Trophoblast cell (in vitro differentiated cells and primary cell): ENCODE measurements at regions not wholly inside any gene's neighbourhood (a gene's known extent, or its start where the extent isn't known, plus 50 kb on each side); places are given as distances from the start of the nearest gene placed in this dataset.

ENCODE experiments used
- DNase-seq, 2 donors: peaks; one replicate each; pipeline ENCODE4 v3.0.0-alpha.2; 2016
- H2AFZ ChIP-seq: 2 replicates; pipeline ENCODE4 v1.6.1; 2013; ENCODE audit warnings: low read length, moderate library complexity, mild to moderate bottlenecking; ENCODE audit not compliant: insufficient read depth, poor library complexity
- H2AK5ac ChIP-seq: 2 replicates; pipeline ENCODE4 v1.6.1; 2013; ENCODE audit warnings: mild to moderate bottlenecking, low read length
- H2BK120ac ChIP-seq: 2 replicates; pipeline ENCODE4 v1.6.1; 2013; ENCODE audit warnings: low read length, mild to moderate bottlenecking, moderate library complexity; ENCODE audit not compliant: insufficient read depth, poor library complexity
- H2BK12ac ChIP-seq: 2 replicates; pipeline ENCODE4 v1.6.1; 2013; ENCODE audit warnings: mild to moderate bottlenecking, low read length, moderate library complexity
- H2BK5ac ChIP-seq: 2 replicates; pipeline ENCODE4 v1.6.1; 2013; ENCODE audit warnings: low read length, low read depth, moderate library complexity, mild to moderate bottlenecking; ENCODE audit not compliant: poor library complexity
- H3K14ac ChIP-seq: 2 replicates; pipeline ENCODE4 v1.6.1; 2013; ENCODE audit warnings: mild to moderate bottlenecking, low read length
- H3K18ac ChIP-seq: 2 replicates; pipeline ENCODE4 v1.6.1; 2013; ENCODE audit warnings: mild to moderate bottlenecking, low read length
- H3K23ac ChIP-seq: 2 replicates; pipeline ENCODE4 v1.6.1; 2013; ENCODE audit warnings: low read length
- H3K27ac ChIP-seq: 2 replicates; pipeline ENCODE4 v1.5.1; 2013; ENCODE audit warnings: low read depth, mild to moderate bottlenecking, inconsistent platforms, low read length, moderate library complexity
- H3K27me3 ChIP-seq: 2 replicates; pipeline ENCODE4 v1.6.1; 2013; ENCODE audit warnings: inconsistent platforms, mild to moderate bottlenecking, low read length, moderate library complexity; ENCODE audit not compliant: insufficient read depth
- H3K36me3 ChIP-seq, 2 experiments: 1 replicate in 1 of 2; 2 replicates in 1 of 2; pipeline ENCODE4 v1.6.1; 2013; ENCODE audit warnings: low read length in 2 of 2, mild to moderate bottlenecking in 2 of 2, moderate library complexity in 1 of 2; ENCODE audit not compliant: insufficient read depth in 2 of 2, control insufficient read depth in 1 of 2
- H3K4ac ChIP-seq: 2 replicates; pipeline ENCODE4 v1.6.1; 2013; ENCODE audit warnings: low read depth, mild to moderate bottlenecking, low read length, moderate library complexity
- H3K4me1 ChIP-seq, 2 experiments: 1 replicate in 1 of 2; 2 replicates in 1 of 2; pipeline ENCODE4 v1.6.1; 2013; ENCODE audit warnings: low read length in 2 of 2, mild to moderate bottlenecking in 2 of 2, moderate library complexity in 1 of 2; ENCODE audit not compliant: insufficient read depth in 2 of 2, control insufficient read depth in 1 of 2
- H3K4me2 ChIP-seq: 2 replicates; pipeline ENCODE4 v1.6.1; 2013; ENCODE audit warnings: inconsistent platforms, mild to moderate bottlenecking, low read length, moderate library complexity
- H3K4me3 ChIP-seq: 2 replicates; pipeline ENCODE4 v1.5.1; 2013; ENCODE audit warnings: mild to moderate bottlenecking, low read depth, low read length, inconsistent platforms
- H3K79me1 ChIP-seq: one replicate; pipeline ENCODE4 v1.6.1; 2013; ENCODE audit warnings: low read length
- H3K79me2 ChIP-seq: 2 replicates; pipeline ENCODE4 v1.6.1; 2013; ENCODE audit warnings: low read length, mild to moderate bottlenecking; ENCODE audit not compliant: control insufficient read depth, insufficient read depth, poor library complexity
- H3K9ac ChIP-seq: 2 replicates; pipeline ENCODE4 v1.6.1; 2013; ENCODE audit warnings: mild to moderate bottlenecking, low read length
- H3K9me3 ChIP-seq: 2 replicates; pipeline ENCODE4 v1.6.1; 2013; ENCODE audit warnings: low read depth, mild to moderate bottlenecking, control low read depth, inconsistent platforms, low read length; ENCODE audit not compliant: insufficient read depth
- H4K12ac ChIP-seq: 2 replicates; pipeline ENCODE4 v1.6.1; 2013; ENCODE audit warnings: low read depth, mild to moderate bottlenecking, low read length, moderate library complexity
- H4K8ac ChIP-seq: 2 replicates; pipeline ENCODE4 v1.6.1; 2013; ENCODE audit warnings: low read depth, mild to moderate bottlenecking, low read length, moderate library complexity
- H4K91ac ChIP-seq: one replicate; pipeline ENCODE4 v1.6.1; 2013; ENCODE audit warnings: low read depth, mild to moderate bottlenecking, low read length, moderate library complexity
- WGBS: extraction: QIAGEN DNeasy Blood & Tissue Kit; methylation state at CpG from one replicate; pipeline ENCODE4 v1.1.7; 2013; ENCODE audit warnings: missing lambda C conversion rate; ENCODE audit not compliant: insufficient read length, insufficient coverage; ENCODE audit errors: extremely low coverage; 5-methylcytosine and 5-hydroxymethylcytosine counted together

DNA sequence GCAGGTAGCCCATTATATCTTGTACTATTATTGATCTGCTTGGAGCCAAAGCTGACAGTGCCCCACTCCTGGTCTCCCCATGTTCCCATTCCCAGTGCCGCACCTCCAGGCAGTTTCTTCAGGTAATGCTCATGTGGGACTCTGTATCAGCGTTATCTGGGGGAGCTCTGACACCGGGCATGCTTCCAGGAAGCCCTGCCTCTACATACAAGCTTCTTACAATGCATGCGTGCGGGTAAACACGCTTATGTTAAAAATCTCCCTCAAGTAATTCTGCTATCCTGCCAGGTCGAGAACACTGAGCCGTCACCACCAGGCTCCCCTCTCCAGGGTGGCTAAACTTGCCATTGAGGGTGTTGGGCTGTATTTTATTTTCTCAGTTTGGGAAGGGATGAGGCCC lies 61.6 kb upstream of the LBX1 start:
- H3K4me1 ChIP-seq, result peaks cover 5 to 11% of the 10 kb centered on the region in 2 experiments
- no peak overlapping the region for H3K18ac ChIP-seq
- peaks cover 50% of the 10 kb centered on the region for H3K27me3 ChIP-seq
- peaks cover 2% of the 10 kb centered on the region for H3K9me3 ChIP-seq
- H4K91ac ChIP-seq, result no peak overlapping the region
- H3K79me1 ChIP-seq, result no peaks in the 10 kb centered on the region
- H2BK12ac ChIP-seq, result no peak overlapping the region
- no peak overlapping the region for H3K23ac ChIP-seq
- H2BK120ac ChIP-seq, result no peak overlapping the region
- no peak overlapping the region for H3K4me3 ChIP-seq
- no peaks in the 10 kb centered on the region for H3K36me3 ChIP-seq
- no peak overlapping the region for H3K14ac ChIP-seq
- no peaks in the 10 kb centered on the region for H3K79me2 ChIP-seq
- WGBS, result no CpG with 5 or more reads among the region's 8 CpGs
- no peak overlapping the region for H4K12ac ChIP-seq
- no peak overlapping the region for H3K27ac ChIP-seq
- H3K4ac ChIP-seq, result no peak overlapping the region
- no peak overlapping the region for H2AK5ac ChIP-seq
- peak overlapping the region; percentile 71 for H3K4me2 ChIP-seq
- DNase-seq, result no peak
- H2AFZ ChIP-seq, result no peak overlapping the region
- H2BK5ac ChIP-seq, result no peak overlapping the region
- H3K9ac ChIP-seq, result no peak overlapping the region
- H4K8ac ChIP-seq, result no peak overlapping the region

DNA sequence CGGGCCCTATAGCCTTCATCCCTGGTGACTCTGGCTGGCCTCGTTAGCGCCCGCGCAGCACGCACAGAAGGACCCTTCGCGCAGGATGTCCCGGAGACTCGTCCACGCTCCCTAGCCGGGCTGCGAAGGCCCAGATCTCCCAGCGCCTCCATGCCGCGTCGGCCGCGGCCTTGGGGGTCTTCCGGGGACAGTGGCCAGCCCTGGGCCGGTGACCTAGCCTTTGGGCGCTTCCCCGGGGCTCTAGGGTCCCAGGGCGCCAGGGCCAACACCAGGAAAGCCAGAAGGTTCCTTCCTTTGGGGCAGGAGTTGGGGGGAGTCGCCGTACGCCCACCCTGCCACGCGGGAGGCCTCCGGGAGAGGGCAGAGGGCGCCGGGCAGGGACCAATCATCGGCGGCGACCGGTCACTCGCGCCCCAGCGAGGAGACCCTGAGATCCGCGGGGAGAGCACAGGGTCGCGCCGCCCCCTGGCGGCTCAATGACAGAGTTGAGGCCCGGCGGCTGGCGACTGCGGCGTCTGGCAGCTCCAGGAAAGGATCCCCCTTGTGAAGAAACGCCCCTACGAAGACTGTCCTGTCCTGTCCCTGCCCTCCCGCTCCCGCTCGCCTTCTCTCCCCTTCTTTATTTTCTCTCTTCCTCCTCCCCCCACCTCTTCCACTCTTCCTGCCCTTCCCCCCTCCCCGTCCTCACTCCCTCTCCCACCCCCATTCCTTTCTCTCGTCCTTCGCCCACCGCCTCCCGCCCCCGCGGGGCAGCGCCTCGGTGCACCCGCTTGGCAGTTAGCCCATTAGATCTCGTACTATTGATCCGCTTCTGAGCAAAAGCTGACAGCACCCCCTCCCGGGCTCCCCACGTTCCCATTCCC lies 62.3 kb upstream of the LBX1 start:
- Histone ChIP-seq H2BK12ac (no peak overlapping the region), H3K4me2 (peak overlapping the region; percentile 71), H2AFZ (peak overlapping the region; percentile 19), H3K9ac (no peak overlapping the region), H3K4ac (no peak overlapping the region), H3K27ac (no peak overlapping the region), H4K91ac (no peak overlapping the region), H2AK5ac (no peak overlapping the region), H3K4me1 (peaks cover 5 to 11% of the 10 kb centered on the region in 2 experiments), H3K79me2 (no peaks in the 10 kb centered on the region), H3K18ac (no peak overlapping the region), H3K79me1 (no peaks in the 10 kb centered on the region), H3K36me3 (no peaks in the 10 kb centered on the region), H2BK5ac (no peak overlapping the region), H3K4me3 (no peak overlapping the region), H3K27me3 (peaks cover 44% of the 10 kb centered on the region), H3K9me3 (peaks cover 2% of the 10 kb centered on the region), H4K8ac (no peak overlapping the region), H2BK120ac (no peak overlapping the region), H3K14ac (no peak overlapping the region), H3K23ac (no peak overlapping the region), H4K12ac (no peak overlapping the region)
- DNase-seq, result peak; percentile 18 to 47
- no CpG with 5 or more reads among the region's 69 CpGs for WGBS

DNA sequence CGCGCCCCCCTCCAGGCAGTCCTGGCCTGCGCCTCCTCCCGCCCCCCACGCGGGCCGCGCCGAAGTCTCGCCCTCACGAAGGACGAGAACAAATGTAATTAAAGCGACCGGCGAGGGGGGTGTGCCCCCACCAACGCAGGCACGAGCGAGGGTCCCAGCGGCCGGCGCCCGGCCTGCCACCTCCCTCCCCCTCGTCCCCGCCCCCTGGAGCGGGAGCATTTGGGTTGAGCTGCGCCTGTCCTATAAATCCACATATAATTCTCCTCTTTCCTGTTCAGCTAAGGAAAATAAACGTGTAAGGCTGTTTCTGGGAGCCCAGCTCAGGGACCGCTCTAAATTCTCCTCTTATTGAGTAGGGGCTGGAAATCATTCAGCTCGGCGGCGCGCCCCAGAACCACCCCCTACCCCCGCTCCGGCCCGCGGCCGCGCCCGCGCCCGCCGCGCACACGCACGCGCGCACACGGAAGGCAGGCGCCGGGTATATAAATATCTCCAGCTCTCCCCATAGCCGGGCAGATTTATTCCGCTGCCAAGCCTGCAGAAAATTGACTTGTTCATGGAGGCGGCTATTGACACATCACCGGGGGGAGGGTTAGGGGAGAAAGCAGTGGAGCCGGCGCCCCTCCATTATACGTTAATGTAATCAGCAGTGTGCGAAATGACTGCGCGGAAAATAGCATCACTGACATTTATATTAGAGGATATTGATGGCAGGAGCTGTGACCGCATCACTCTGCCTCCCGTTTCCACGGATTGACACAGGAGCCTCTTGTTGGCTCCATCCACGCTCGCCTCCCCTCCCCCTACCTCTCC lies 61.6 kb upstream of the BTRC start:
- no peak overlapping the region for H3K27ac ChIP-seq
- no peaks in the 10 kb centered on the region for H3K79me2 ChIP-seq
- H3K23ac ChIP-seq, result no peak overlapping the region
- no peaks in the 10 kb centered on the region for H3K79me1 ChIP-seq
- no peak overlapping the region for H3K9ac ChIP-seq
- peaks cover 5 to 11% of the 10 kb centered on the region in 2 experiments for H3K4me1 ChIP-seq
- H4K8ac ChIP-seq, result no peak overlapping the region
- H2BK120ac ChIP-seq, result no peak overlapping the region
- H2BK5ac ChIP-seq, result no peak overlapping the region
- no peak overlapping the region for H4K12ac ChIP-seq
- no peak overlapping the region for H2BK12ac ChIP-seq
- H3K4me2 ChIP-seq, result peak overlapping the region; percentile 71
- no peaks in the 10 kb centered on the region for H3K36me3 ChIP-seq
- no peak overlapping the region for H4K91ac ChIP-seq
- no CpG with 5 or more reads among the region's 65 CpGs for WGBS
- H3K14ac ChIP-seq, result no peak overlapping the region
- peak in 1 of 2 donors; percentile 4 for DNase-seq
- no peak overlapping the region for H3K18ac ChIP-seq
- peaks cover 2% of the 10 kb centered on the region for H3K9me3 ChIP-seq
- no peak overlapping the region for H2AFZ ChIP-seq
- H3K27me3 ChIP-seq, result peaks cover 43% of the 10 kb centered on the region
- peak overlapping the region; percentile 52 for H3K4me3 ChIP-seq
- H3K4ac ChIP-seq, result no peak overlapping the region
- H2AK5ac ChIP-seq, result no peak overlapping the region

DNA sequence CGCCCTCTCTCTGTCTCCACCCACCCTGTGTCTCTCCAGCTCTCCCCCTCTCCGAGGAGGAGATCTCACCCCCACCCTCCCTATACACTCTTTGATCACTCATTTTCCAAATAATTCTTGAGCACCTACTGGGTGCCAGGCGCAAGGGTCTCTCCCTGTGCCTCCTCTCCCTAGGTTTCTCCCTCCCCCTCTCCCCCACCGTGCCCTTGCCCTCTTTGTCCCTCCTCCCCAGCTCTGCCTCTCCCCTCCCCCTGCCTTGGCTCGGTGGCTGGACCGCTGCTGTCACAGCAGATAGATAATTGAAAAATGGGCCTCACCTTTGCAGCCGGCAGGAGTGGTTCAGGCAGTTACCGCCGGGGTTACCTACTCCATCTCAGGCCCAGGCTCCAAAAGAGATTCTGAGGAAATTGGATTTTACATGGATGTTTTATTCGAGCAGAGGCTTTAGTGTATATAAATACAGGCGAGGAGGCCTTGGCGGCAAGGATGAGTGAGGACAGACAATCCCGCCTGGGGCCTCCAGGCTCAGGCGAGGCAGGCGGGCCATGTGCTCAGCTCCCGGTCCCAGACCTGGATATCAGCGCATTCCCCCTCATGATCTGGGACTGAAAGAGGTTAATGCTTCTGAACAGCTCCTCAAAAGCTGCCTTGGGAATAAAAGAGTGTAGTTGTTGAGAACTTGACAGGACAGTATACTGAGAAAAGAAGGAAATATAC lies 60.8 kb upstream of the BTRC start:
- H2AFZ ChIP-seq, result no peak overlapping the region
- no peaks in the 10 kb centered on the region for H3K79me2 ChIP-seq
- no peak overlapping the region for H3K23ac ChIP-seq
- no peak overlapping the region for H4K12ac ChIP-seq
- peak overlapping the region; percentile 71 for H3K4me2 ChIP-seq
- no peak overlapping the region for H3K4me3 ChIP-seq
- peaks cover 38% of the 10 kb centered on the region for H3K27me3 ChIP-seq
- no peak overlapping the region for H2AK5ac ChIP-seq
- no peak overlapping the region for H3K9ac ChIP-seq
- no peak overlapping the region for H2BK12ac ChIP-seq
- peaks cover 5 to 11% of the 10 kb centered on the region in 2 experiments for H3K4me1 ChIP-seq
- no peak overlapping the region for H3K14ac ChIP-seq
- no peak overlapping the region for H2BK120ac ChIP-seq
- no peak overlapping the region for H3K18ac ChIP-seq
- H3K36me3 ChIP-seq, result no peaks in the 10 kb centered on the region
- no peaks in the 10 kb centered on the region for H3K79me1 ChIP-seq
- no CpG with 5 or more reads among the region's 17 CpGs for WGBS
- no peak overlapping the region for H2BK5ac ChIP-seq
- H4K8ac ChIP-seq, result no peak overlapping the region
- DNase-seq, result no peak
- H3K27ac ChIP-seq, result no peak overlapping the region
- no peak overlapping the region for H4K91ac ChIP-seq
- peaks cover 2% of the 10 kb centered on the region for H3K9me3 ChIP-seq
- H3K4ac ChIP-seq, result no peak overlapping the region
